Neural progenitor cell (in vitro differentiated cells): ENCODE measurements at regions not wholly inside any gene's neighbourhood (a gene's known extent, or its start where the extent isn't known, plus 50 kb on each side); places are given as distances from the start of the nearest gene placed in this dataset.
"Not testable (repeated sequence)": the region's sequence is repeated elsewhere in the genome, so short reads cannot be mapped to it uniquely, and the experiment has no call there.

Experiments used
- DNase-seq: peaks from one replicate; pipeline ENCODE4 v3.0.0-alpha.2; 2016; ENCODE audit warnings: low spot score
- H2AFZ ChIP-seq: fragments of 200-600 bp; sonication (generic); replicated peaks from 2 replicates; pipeline ENCODE4 v1.6.1; 2016; ENCODE audit warnings: antibody characterized with exemption
- H3F3A ChIP-seq: fragments of 200-600 bp; sonication (generic); 2 replicates; pipeline ENCODE4 v1.6.1; 2016; ENCODE audit warnings: antibody characterized with exemption, low read depth
- H3K27ac ChIP-seq: fragments of 200-600 bp; sonication (generic); 2 replicates; pipeline ENCODE4 v1.5.1; 2016; ENCODE audit warnings: mild to moderate bottlenecking
- H3K27me3 ChIP-seq: fragments of 200-600 bp; sonication (generic); 2 replicates; pipeline ENCODE4 v1.6.1; 2016; ENCODE audit warnings: mild to moderate bottlenecking, moderate library complexity
- H3K36me3 ChIP-seq: fragments of 200-600 bp; sonication (generic); 2 replicates; pipeline ENCODE4 v1.5.1; 2016
- H3K4me1 ChIP-seq: fragments of 200-600 bp; sonication (generic); 2 replicates; pipeline ENCODE4 v1.6.1; 2016; ENCODE audit warnings: mixed run types
- H3K4me2 ChIP-seq: fragments of 200-600 bp; sonication (generic); 2 replicates; pipeline ENCODE4 v1.6.1; 2016
- H3K4me3 ChIP-seq: fragments of 200-600 bp; sonication (generic); 2 replicates; pipeline ENCODE4 v1.5.1; 2016
- H3K79me2 ChIP-seq: fragments of 200-600 bp; sonication (generic); 2 replicates; pipeline ENCODE4 v1.6.1; 2016; ENCODE audit warnings: low read depth
- H3K9ac ChIP-seq: fragments of 200-600 bp; sonication (generic); 2 replicates; pipeline ENCODE4 v1.6.1; 2016
- H3K9me3 ChIP-seq: fragments of 200-600 bp; sonication (generic); 2 replicates; pipeline ENCODE4 v1.5.1; 2016; ENCODE audit warnings: low read depth
- H4K20me1 ChIP-seq: fragments of 200-600 bp; sonication (generic); 2 replicates; pipeline ENCODE4 v1.6.1; 2016; ENCODE audit warnings: low read depth
- H3K27ac Mint-ChIP-seq: 3 replicates; pipeline ENCODE4 v1.8.0; 2021; ENCODE audit warnings: mixed read lengths
- H3K27me3 Mint-ChIP-seq: 2 replicates; pipeline ENCODE4 v1.8.0; 2022; ENCODE audit warnings: low read depth, mild to moderate bottlenecking, inconsistent platforms, moderate library complexity, mixed read lengths; ENCODE audit not compliant: insufficient read depth
- H3K36me3 Mint-ChIP-seq: 3 replicates; pipeline ENCODE4 v1.8.0; 2021; ENCODE audit warnings: mixed read lengths
- H3K4me1 Mint-ChIP-seq: 3 replicates; pipeline ENCODE4 v1.8.0; 2021; ENCODE audit warnings: mixed read lengths
- H3K4me3 Mint-ChIP-seq: 3 replicates; pipeline ENCODE4 v1.8.0; 2021; ENCODE audit warnings: mild to moderate bottlenecking, moderate library complexity, mixed read lengths
- H3K9me3 Mint-ChIP-seq: 3 replicates; pipeline ENCODE4 v1.8.0; 2020; ENCODE audit warnings: mixed read lengths
- CTCF ChIP-seq: fragments of 200-600 bp; sonication (generic); IDR thresholded peaks from 2 replicates; pipeline ENCODE4 v1.5.1; 2017; ENCODE audit warnings: antibody characterized with exemption, mild to moderate bottlenecking
- EZH2 ChIP-seq: fragments of 200-600 bp; sonication (generic); IDR thresholded peaks from 2 replicates; pipeline ENCODE4 v1.6.1; 2017; ENCODE audit warnings: antibody characterized with exemption, mild to moderate bottlenecking, moderate library complexity
- EZH2phosphoT487 ChIP-seq: fragments of 200-600 bp; sonication (generic); IDR thresholded peaks from 2 replicates; pipeline ENCODE4 v1.6.1; 2017; ENCODE audit warnings: antibody characterized with exemption

- no peaks in the 10 kb centered on the region for H3F3A ChIP-seq
- TF ChIP-seq CTCF: no peak
- no peak overlapping the region for H3K4me3 ChIP-seq
- Mint-ChIP-seq H3K27ac (no peak overlapping the region), H3K4me3 (no peak overlapping the region), H3K27me3 (peaks cover 4% of the 10 kb centered on the region), H3K36me3 (no peaks in the 10 kb centered on the region), H3K9me3 (no peaks in the 10 kb centered on the region), H3K4me1 (peaks cover 45% of the 10 kb centered on the region)
- H3K27me3 ChIP-seq: no peaks in the 10 kb centered on the region
- no peak overlapping the region for H3K9ac ChIP-seq
- no peaks in the 10 kb centered on the region for H3K36me3 ChIP-seq
- H3K9me3 ChIP-seq: no peaks in the 10 kb centered on the region
- peaks cover 22% of the 10 kb centered on the region for H3K4me1 ChIP-seq
- DNase-seq: no peak
- no peak overlapping the region for H2AFZ ChIP-seq
- no peaks in the 10 kb centered on the region for H4K20me1 ChIP-seq
- H3K79me2 ChIP-seq: no peaks in the 10 kb centered on the region
- H3K27ac ChIP-seq: no peak overlapping the region
- no peak overlapping the region for H3K4me2 ChIP-seq
Measured at GRCh38 chr5:138636398-138636944, 61.3 kb upstream of the HSPA9 start.

- Mint-ChIP-seq H3K9me3 (no peaks in the 10 kb centered on the region), H3K36me3 (no peaks in the 10 kb centered on the region), H3K4me1 (peaks cover 38% of the 10 kb centered on the region), H3K27ac (no peak overlapping the region), H3K27me3 (peaks cover 4% of the 10 kb centered on the region), H3K4me3 (no peak overlapping the region)
- Histone ChIP-seq H4K20me1 (no peaks in the 10 kb centered on the region), H3K27me3 (no peaks in the 10 kb centered on the region), H3K79me2 (no peaks in the 10 kb centered on the region), H3K4me2 (no peak overlapping the region), H3K9ac (no peak overlapping the region), H3F3A (no peaks in the 10 kb centered on the region), H2AFZ (no peak overlapping the region), H3K4me3 (no peak overlapping the region), H3K27ac (no peak overlapping the region), H3K9me3 (no peaks in the 10 kb centered on the region), H3K36me3 (no peaks in the 10 kb centered on the region), H3K4me1 (peaks cover 14% of the 10 kb centered on the region)
- TF ChIP-seq EZH2phosphoT487 (no peak), CTCF (no peak), EZH2 (no peak)
- no peak for DNase-seq
Measured at GRCh38 chr5:138635708-138636107, 60.5 kb upstream of the HSPA9 start.

GRCh38 chr5:138635265-138635664 lies 60.1 kb upstream of the HSPA9 start:
- Histone ChIP-seq H3K4me2 (no peak overlapping the region), H3K4me3 (no peak overlapping the region), H4K20me1 (no peaks in the 10 kb centered on the region), H2AFZ (no peak overlapping the region), H3K27ac (no peak overlapping the region), H3K9me3 (no peaks in the 10 kb centered on the region), H3F3A (no peaks in the 10 kb centered on the region), H3K9ac (no peak overlapping the region), H3K27me3 (no peaks in the 10 kb centered on the region), H3K4me1 (peaks cover 10% of the 10 kb centered on the region), H3K36me3 (no peaks in the 10 kb centered on the region), H3K79me2 (no peaks in the 10 kb centered on the region)
- no peak for TF ChIP-seq CTCF
- no peak for TF ChIP-seq EZH2phosphoT487
- TF ChIP-seq EZH2: no peak
- no peak for DNase-seq
- Mint-ChIP-seq H3K27ac (peak overlapping the region; percentile 97), H3K27me3 (peaks cover 4% of the 10 kb centered on the region), H3K36me3 (no peaks in the 10 kb centered on the region), H3K4me3 (no peak overlapping the region), H3K9me3 (no peaks in the 10 kb centered on the region), H3K4me1 (peaks cover 34% of the 10 kb centered on the region)

- not testable (repeated sequence) for H3K36me3 ChIP-seq, H3K79me2 ChIP-seq, H4K20me1 ChIP-seq, H3F3A ChIP-seq, H3K4me3 Mint-ChIP-seq, H3K9me3 Mint-ChIP-seq, DNase-seq, H3K27me3 Mint-ChIP-seq, H2AFZ ChIP-seq, H3K9ac ChIP-seq, H3K27ac ChIP-seq, H3K36me3 Mint-ChIP-seq, H3K27me3 ChIP-seq, H3K4me2 ChIP-seq, H3K4me1 ChIP-seq, H3K9me3 ChIP-seq, H3K4me3 ChIP-seq
- H3K4me1 Mint-ChIP-seq: peaks cover 31% of the 10 kb centered on the region
- peak overlapping the region; percentile 97 for H3K27ac Mint-ChIP-seq
Measured at GRCh38 chr5:138634804-138635203, 59.6 kb upstream of the HSPA9 start.
